Neural cell (in vitro differentiated cells): ENCODE measurements at regions not wholly inside any gene's neighbourhood (a gene's known extent, or its start where the extent isn't known, plus 50 kb on each side); places are given as distances from the start of the nearest gene placed in this dataset.
"Not testable (repeated sequence)": the region's sequence is repeated elsewhere in the genome, so short reads cannot be mapped to it uniquely, and the experiment has no call there.

Experiments
- H2AFZ ChIP-seq: fragments of 200-600, 300-800 bp; sonication (generic), shearing (Covaris generic); 2 replicates; pipeline ENCODE4 v1.6.0; 2014; ENCODE audit warnings: low read depth, mild to moderate bottlenecking, antibody characterized with exemption, low read length, moderate library complexity
- H3F3A ChIP-seq: fragments of 200-600 bp; shearing (Covaris generic); 2 replicates; pipeline ENCODE4 v1.6.1; 2016; ENCODE audit warnings: mild to moderate bottlenecking, moderate library complexity, mixed read lengths, antibody characterized with exemption, low read length; ENCODE audit not compliant: insufficient read depth, poor library complexity, severe bottlenecking
- H3K27ac ChIP-seq: fragments of 200-600, 300-800 bp; sonication (generic), shearing (Covaris generic); 2 replicates; pipeline ENCODE4 v1.5.1; 2014; ENCODE audit warnings: mild to moderate bottlenecking, low read length, moderate library complexity
- H3K27me3 ChIP-seq: fragments of 300-800, 200-600 bp; sonication (generic), shearing (Covaris generic); 2 replicates; pipeline ENCODE4 v1.6.0; 2014; ENCODE audit warnings: mild to moderate bottlenecking, low read depth, low read length, moderate library complexity; ENCODE audit not compliant: insufficient read depth
- H3K36me3 ChIP-seq: fragments of 300-800, 200-600 bp; sonication (generic), shearing (Covaris generic); 2 replicates; pipeline ENCODE4 v1.5.1; 2014; ENCODE audit warnings: mild to moderate bottlenecking, antibody characterized with exemption, low read length, moderate library complexity; ENCODE audit not compliant: insufficient read depth
- H3K4me2 ChIP-seq: fragments of 300-800, 200-600 bp; sonication (generic), shearing (Covaris generic); 2 replicates; pipeline ENCODE4 v1.6.0; 2014; ENCODE audit warnings: mild to moderate bottlenecking, low read length
- H3K4me3 ChIP-seq: fragments of 300-800, 200-600 bp; sonication (generic), shearing (Covaris generic); 2 replicates; pipeline ENCODE4 v1.5.1; 2014; ENCODE audit warnings: mild to moderate bottlenecking, low read length, moderate library complexity
- H3K79me2 ChIP-seq: fragments of 200-600 bp; shearing (Covaris generic); replicated peaks from 2 replicates; pipeline ENCODE4 v1.6.0; 2014; ENCODE audit warnings: mild to moderate bottlenecking, low read length, moderate library complexity; ENCODE audit not compliant: insufficient read depth
- H3K9ac ChIP-seq: fragments of 300-800, 200-600 bp; sonication (generic), shearing (Covaris generic); 2 replicates; pipeline ENCODE4 v1.6.1; 2016; ENCODE audit warnings: mild to moderate bottlenecking, low read length, mixed read lengths
- H3K9me2 ChIP-seq: fragments of 200-600 bp; shearing (Covaris generic); 2 replicates; pipeline ENCODE4 v1.6.1; 2016; ENCODE audit warnings: mild to moderate bottlenecking, low read length, mixed read lengths; ENCODE audit not compliant: insufficient read depth
- H3K9me3 ChIP-seq: fragments of 200-600, 300-800 bp; sonication (generic), shearing (Covaris generic); 2 replicates; pipeline ENCODE4 v1.6.1; 2016; ENCODE audit warnings: mild to moderate bottlenecking, mixed run types, low read length, moderate library complexity, mixed read lengths
- H4K20me1 ChIP-seq: fragments of 200-600 bp; shearing (Covaris generic); 2 replicates; pipeline ENCODE4 v1.6.1; 2016; ENCODE audit warnings: mild to moderate bottlenecking, mixed run types; ENCODE audit not compliant: insufficient read depth
- EP300 ChIP-seq: fragments of 450-650 bp; conservative IDR thresholded peaks from 2 replicates; pipeline ENCODE4 v1.6.1; 2014; ENCODE audit warnings: antibody characterized with exemption, mild to moderate bottlenecking, moderate library complexity; ENCODE audit not compliant: poor library complexity, severe bottlenecking
- EZH2 ChIP-seq: fragments of 200-600, 300-800 bp; shearing (Covaris generic), sonication (generic); IDR thresholded peaks from 2 replicates; pipeline ENCODE4 v1.6.1; 2014; ENCODE audit warnings: antibody characterized with exemption, low read length, borderline replicate concordance, mild to moderate bottlenecking; ENCODE audit not compliant: insufficient read depth, poor library complexity, severe bottlenecking
- MXI1 ChIP-seq: fragments of 450-650 bp; conservative IDR thresholded peaks from 2 replicates; pipeline ENCODE4 v1.6.1; 2014; ENCODE audit warnings: antibody characterized with exemption, mild to moderate bottlenecking; ENCODE audit not compliant: poor library complexity, severe bottlenecking
- POLR2AphosphoS5 ChIP-seq: IDR thresholded peaks from 2 replicates; pipeline ENCODE4 v1.6.1; 2012
- RAD21 ChIP-seq: fragments of 450-650 bp; conservative IDR thresholded peaks from 2 replicates; pipeline ENCODE4 v1.6.1; 2014; ENCODE audit warnings: antibody characterized with exemption, mild to moderate bottlenecking, moderate library complexity
- REST ChIP-seq: IDR thresholded peaks from 2 replicates; pipeline ENCODE4 v1.6.1; 2012; ENCODE audit warnings: borderline replicate concordance
- SMC3 ChIP-seq: fragments of 450-650 bp; conservative IDR thresholded peaks from 2 replicates; pipeline ENCODE4 v1.6.1; 2014; ENCODE audit warnings: antibody characterized with exemption, mild to moderate bottlenecking, moderate library complexity; ENCODE audit not compliant: poor library complexity
- TAF1 ChIP-seq: IDR thresholded peaks from 2 replicates; pipeline ENCODE4 v1.6.1; 2012; ENCODE audit warnings: low read depth
- TF ChIP-seq, protein P1 (sequence below): fragments of 450-650 bp; IDR thresholded peaks from 2 replicates; pipeline ENCODE4 v1.5.1; 2014; ENCODE audit warnings: antibody characterized with exemption, mild to moderate bottlenecking, moderate library complexity; ENCODE audit not compliant: poor library complexity, severe bottlenecking

GRCh38 chr7:51376420-51377092 is 59.9 kb upstream of the COBL start:
- H3K4me2 ChIP-seq = no peak overlapping the region
- no peak for TF ChIP-seq MXI1
- no peak for TF ChIP-seq REST
- H3K27me3 ChIP-seq = no peaks in the 10 kb centered on the region
- no peaks in the 10 kb centered on the region for H3F3A ChIP-seq
- no peak overlapping the region for H3K4me3 ChIP-seq
- no peaks in the 10 kb centered on the region for H3K9me2 ChIP-seq
- H4K20me1 ChIP-seq = no peaks in the 10 kb centered on the region
- H3K9me3 ChIP-seq = no peaks in the 10 kb centered on the region
- no peak overlapping the region for H2AFZ ChIP-seq
- H3K27ac ChIP-seq = no peak overlapping the region
- no peaks in the 10 kb centered on the region for H3K36me3 ChIP-seq
- no peak overlapping the region for H3K9ac ChIP-seq
- no peaks in the 10 kb centered on the region for H3K79me2 ChIP-seq

DNA sequence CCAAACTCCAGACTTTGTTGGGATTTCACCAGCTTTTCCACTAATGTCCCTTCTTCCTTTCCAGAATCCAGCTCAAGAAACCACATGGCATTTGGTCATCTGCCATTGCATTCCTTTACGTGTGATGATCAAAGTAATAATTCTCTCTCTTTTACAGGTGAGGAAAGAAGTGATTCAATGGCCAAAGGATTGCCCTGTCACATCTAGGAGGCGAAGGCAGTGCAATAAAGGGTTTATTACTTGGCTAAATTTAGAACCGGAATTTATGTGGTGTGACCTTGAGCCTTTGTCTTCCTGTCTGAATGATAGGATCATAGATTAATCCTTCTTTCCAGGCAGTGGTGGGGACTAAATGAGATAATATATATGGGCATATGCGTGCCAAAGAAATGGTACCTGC is 58.3 kb upstream of the COBL start:
- H3K27me3 ChIP-seq = no peaks in the 10 kb centered on the region

GRCh38 chr7:51373607-51374006 is 57.0 kb upstream of the COBL start:
- H3K9me2 ChIP-seq, H3F3A ChIP-seq, H3K4me2 ChIP-seq, H2AFZ ChIP-seq, H4K20me1 ChIP-seq, H3K4me3 ChIP-seq, H3K9me3 ChIP-seq, H3K27ac ChIP-seq, H3K36me3 ChIP-seq, H3K9ac ChIP-seq, H3K79me2 ChIP-seq, H3K27me3 ChIP-seq: not testable (repeated sequence)

More for the DNA sequence above, 58.3 kb upstream of the COBL start:
- no peak overlapping the region for H3K9ac ChIP-seq
- TF ChIP-seq EP300 (no peak), TAF1 (no peak), POLR2AphosphoS5 (no peak), REST (no peak), RAD21 (no peak), EZH2 (no peak), SMC3 (no peak), MXI1 (no peak)
- TF ChIP-seq, protein P1, sequence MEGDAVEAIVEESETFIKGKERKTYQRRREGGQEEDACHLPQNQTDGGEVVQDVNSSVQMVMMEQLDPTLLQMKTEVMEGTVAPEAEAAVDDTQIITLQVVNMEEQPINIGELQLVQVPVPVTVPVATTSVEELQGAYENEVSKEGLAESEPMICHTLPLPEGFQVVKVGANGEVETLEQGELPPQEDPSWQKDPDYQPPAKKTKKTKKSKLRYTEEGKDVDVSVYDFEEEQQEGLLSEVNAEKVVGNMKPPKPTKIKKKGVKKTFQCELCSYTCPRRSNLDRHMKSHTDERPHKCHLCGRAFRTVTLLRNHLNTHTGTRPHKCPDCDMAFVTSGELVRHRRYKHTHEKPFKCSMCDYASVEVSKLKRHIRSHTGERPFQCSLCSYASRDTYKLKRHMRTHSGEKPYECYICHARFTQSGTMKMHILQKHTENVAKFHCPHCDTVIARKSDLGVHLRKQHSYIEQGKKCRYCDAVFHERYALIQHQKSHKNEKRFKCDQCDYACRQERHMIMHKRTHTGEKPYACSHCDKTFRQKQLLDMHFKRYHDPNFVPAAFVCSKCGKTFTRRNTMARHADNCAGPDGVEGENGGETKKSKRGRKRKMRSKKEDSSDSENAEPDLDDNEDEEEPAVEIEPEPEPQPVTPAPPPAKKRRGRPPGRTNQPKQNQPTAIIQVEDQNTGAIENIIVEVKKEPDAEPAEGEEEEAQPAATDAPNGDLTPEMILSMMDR = no peak
- H2AFZ ChIP-seq = no peak overlapping the region
- no peaks in the 10 kb centered on the region for H4K20me1 ChIP-seq
- H3K79me2 ChIP-seq = no peaks in the 10 kb centered on the region
- H3K9me3 ChIP-seq = no peaks in the 10 kb centered on the region
- H3K9me2 ChIP-seq = no peaks in the 10 kb centered on the region
- H3K4me2 ChIP-seq = no peak overlapping the region
- H3K36me3 ChIP-seq = no peaks in the 10 kb centered on the region
- no peak overlapping the region for H3K27ac ChIP-seq
- no peaks in the 10 kb centered on the region for H3F3A ChIP-seq
- no peak overlapping the region for H3K4me3 ChIP-seq
